COR-L47 (cell line): ENCODE measurements at regions not wholly inside any gene's neighbourhood (a gene's known extent, or its start where the extent isn't known, plus 50 kb on each side); places are given as distances from the start of the nearest gene placed in this dataset.

Source experiments
- DNase-seq: peaks from one replicate; lab custom pipeline; 2025; lab: John Stamatoyannopoulos, UW

DNA sequence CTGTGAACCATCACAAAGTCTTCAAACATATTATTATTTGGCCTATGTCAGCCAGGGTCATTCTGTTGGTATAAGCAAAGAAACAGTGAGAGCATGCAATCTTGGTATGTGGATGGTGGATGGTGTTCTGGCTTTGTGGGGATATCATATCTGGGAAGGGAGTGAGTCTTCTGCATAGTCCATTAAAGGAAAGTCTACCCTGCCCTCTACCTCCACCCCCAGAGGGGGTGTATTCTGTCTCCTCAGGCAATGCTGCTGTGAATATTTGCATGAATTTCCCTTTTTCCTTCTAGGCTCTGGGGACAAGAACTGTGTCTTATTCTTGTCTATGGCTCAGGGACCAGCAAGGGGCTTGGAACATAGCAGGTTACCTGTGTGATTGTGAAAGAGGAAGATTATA lies 495.8 kb downstream of the PDCD6IP start:
- no peak for DNase-seq

DNA sequence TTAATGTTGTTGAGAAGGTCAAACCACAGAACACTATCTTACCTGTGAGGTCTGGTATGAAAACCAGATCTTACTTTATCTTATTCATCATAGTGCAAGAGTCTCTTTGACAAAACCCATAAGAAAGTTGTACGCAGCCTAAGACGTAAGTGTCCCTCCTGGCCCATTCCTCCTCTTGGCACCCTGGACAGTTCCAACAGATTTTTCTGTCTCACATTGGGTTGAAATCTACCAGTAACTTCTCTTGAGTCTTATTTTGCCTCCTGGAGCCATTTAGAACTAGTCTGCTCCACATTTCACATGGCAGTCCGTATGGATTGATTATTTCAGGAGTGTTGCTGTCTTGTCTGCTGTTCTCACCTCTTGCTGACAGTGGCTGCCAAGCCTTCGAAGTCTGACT lies 498.4 kb downstream of the PDCD6IP start:
- no peak for DNase-seq

DNA sequence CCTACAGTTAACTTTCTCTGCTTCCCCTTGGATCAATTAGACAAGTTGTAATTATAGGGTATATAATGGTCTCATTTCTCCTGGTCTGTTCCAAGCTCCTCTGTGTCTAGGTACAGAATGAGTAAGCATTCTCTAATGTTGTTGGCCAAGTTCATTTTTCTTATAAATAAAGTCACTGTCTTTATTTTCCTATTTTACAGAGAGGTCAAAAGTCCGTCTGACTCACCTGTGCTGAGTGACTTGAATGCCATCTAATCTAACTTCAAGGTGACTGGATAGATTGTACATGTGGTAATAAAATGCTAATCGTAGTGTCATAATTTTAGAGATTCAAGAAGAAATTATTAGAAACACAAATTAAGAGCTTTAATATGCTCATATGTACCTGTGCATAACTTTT lies 500.2 kb downstream of the PDCD6IP start:
- DNase-seq: no peak

DNA sequence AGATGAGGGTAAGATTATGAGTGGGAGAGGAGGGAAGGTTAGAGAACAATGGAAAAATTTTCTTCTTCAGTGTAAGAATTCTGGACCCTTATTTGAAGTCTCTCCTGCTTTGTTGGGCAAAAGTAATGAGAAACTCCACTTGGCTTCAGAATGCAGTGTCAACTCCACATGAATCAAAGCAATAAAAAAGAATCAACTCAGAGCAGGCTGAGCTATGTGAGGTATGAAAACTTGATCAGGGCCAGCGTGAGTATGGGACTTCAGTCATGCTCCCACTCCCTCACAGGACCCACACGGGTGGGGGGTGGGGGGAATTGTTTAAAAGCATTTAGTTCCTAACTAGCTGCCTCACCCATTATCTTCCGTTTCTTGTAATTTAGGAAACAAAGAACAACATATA lies 502.2 kb downstream of the PDCD6IP start:
- no peak for DNase-seq

DNA sequence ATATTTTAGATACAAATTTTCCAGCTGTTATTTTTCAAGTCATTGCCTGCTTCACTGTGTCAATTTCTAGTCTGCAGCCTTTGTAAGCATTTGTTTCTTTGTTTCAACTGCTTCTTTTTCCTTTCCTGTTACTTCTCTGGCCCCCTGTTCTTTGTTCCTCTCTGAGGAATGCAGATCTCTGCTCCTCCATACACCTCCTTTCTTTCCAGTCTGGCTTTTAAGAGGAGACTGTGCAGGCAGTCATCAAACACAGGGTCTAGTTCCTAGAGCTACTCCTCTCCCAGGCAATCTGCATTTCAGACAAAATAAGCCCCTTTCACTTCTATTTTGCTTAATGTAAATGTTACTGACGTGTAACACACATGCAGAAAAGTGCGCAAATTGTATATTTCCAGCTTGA lies 502.9 kb downstream of the PDCD6IP start:
- no peak for DNase-seq

DNA sequence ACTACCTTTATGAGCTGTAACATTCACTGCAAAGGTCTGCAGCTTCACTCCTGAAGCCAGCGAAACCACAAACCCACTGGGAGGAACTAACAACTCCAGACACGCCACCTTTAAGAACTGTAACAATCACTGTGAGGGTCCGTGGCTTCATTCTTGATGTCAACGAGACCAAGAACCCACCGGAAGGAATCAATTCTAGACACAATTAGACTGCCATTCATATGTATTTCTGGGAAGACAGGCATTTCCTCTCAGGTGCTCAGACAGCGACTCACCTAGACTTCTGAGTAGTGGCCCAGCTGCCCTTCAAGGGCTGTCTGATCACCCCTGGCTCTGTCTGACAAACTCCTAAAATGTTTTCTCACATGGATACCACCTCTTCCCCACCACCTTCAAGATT lies 506.8 kb downstream of the PDCD6IP start:
- DNase-seq: no peak

DNA sequence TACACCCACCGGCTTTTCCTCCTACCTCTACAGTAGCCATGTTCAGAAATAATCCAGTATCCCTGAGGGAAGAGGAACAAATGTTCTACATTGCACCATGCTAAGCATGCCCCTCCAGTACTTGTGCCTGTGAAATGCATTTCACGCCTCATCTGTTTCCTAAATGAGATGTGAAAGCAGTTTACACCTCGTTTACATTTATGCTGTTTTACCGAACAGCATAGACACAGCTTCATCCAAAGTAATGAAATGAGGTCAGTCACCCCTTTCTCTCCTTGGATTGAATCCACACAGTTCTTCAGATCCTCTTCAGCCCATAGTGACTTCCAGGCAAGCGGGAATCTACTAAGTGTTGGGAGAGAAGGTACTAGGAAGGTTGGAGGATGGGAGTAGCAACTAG lies 514.3 kb downstream of the PDCD6IP start:
- DNase-seq: no peak

DNA sequence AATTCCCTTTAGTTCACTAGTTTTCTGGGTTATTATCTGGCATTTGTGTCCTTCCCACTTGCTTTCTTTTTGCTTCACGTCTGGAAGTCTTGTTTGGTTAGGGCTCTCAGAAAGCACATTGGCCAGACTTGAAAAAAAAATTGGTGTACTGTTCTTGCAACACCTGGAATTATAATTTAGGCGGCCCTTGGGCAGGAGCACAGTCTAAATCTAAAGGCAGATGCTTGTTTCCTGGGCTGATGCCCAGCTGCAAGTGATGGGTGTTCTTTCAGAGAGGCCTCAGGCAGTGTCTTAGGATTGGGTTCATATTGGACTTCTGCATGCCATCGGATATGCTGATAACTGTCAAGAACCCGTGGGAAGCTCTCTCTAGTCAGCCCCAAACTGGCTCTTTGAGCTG lies 521.5 kb downstream of the PDCD6IP start:
- DNase-seq: no peak

DNA sequence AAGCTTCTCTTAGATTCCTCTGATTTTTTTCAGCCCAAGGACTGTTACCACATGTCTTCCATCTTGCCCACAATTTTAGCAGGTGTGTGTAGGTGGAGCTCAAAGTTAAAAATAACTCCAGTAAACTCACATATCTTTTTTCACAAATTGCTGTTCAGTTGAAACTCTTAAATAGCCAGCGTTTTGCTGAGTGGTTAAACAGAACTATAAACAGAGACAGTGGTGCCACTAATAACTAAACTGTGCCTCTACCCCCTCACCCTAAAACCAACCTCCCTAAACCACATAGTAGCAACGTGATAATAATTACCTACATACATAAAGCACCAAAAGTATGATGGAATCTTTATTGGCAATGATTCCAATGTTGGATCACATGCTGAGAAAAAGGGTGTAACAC lies 525.1 kb downstream of the PDCD6IP start:
- no peak for DNase-seq

DNA sequence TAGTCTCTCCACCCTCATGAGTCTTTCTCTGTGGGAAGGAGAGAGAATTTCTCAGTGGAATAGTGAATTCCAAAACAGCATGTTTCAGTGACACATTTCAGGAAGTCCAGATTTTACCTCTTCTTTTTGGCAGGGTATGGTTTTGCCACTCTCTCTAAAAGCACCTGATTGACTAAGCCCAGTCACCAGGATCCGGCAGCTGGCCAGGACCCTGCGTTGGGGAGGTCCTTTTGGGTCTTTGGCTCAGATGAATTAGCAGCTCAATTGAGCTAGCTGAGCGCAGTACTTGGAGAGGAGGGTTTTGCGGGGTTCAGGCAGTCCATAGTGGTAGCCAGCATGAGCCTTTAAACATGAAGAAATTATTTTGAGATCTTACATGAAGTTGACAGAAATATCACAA lies 548.2 kb downstream of the PDCD6IP start:
- DNase-seq: no peak

DNA sequence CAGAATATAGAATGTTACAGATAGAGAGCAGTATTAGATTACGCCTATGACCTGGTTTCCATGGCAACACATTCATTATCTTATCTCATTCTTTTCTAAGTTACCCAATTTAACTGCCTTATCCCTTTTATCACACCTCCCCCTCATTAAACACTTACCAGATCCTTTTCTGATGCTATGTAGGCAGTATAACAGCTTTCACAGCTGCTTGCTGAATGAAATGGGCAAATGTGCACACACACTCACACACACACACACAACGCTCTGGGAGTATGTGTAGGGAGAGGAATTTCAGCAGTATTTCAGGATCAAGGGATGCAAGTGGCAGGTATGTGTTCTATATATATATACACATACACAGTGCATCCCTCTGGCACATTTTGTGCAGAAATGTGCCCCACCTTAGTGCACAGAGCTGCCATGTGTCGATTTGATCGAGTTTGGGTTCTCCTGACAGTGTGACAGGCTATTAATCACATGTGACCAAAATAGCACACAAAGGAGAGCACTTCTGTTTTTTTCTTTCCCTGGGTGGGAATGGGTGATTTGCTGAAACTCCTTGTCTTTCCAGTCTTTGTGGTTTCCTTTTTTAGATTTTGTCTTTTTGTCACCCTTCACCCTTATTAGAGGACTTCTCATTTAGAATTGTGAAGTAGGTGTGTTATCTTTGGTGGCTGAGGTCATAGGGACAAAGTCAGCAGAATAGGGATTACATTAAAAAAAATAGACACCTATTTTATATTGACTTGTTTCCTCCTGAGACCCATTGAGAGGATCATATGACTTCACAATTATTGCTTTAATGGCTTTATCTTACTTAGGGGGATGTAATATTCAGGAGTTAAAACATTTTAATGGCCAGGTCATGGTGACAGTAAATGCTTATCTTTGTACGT lies 553.7 kb downstream of the PDCD6IP start:
- no peak for DNase-seq

DNA sequence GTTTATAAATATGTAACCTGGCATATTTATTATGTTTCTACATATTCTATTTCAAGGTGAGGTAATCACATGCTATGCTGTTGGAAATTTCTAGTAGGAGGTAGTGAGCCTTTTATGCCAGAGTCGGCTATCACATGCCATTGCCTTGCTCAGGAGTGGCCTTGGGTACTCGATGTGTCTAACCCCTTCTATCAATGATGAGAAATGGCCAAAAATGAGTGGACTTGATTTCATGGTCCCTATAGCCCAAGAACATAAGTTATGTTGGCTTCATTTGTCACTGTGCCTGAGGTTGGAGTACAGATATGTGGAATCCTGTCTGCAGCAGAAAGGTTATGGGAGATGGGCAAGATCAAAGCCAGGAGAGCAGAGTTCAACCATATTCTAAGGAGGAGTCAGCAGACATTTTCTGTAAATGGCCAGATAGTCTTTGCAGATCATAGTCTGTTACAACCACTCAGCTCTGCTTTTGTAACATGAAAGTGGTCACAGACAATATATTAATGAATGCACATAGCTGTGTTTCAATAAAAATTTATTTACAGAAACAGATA lies 554.4 kb downstream of the PDCD6IP start:
- no peak for DNase-seq

DNA sequence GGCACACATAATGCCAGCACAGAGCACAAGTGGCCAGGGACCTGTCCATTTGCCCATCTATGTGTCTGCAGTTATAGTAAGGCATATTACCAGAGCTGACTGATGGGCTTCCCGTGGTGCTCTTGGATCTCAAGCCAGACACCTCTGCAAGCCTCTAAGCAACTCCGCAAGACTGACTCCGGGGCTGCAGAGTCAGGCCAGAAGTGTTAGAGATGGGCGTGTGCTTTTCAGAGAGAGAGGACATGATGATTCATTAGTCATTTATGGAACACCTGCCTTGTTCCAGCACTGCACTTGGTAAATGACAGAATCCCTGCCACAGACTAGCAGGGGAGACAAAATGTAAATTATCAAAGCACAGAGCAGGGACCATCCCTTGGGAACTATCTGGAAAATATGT lies 559.0 kb downstream of the PDCD6IP start:
- no peak for DNase-seq

DNA sequence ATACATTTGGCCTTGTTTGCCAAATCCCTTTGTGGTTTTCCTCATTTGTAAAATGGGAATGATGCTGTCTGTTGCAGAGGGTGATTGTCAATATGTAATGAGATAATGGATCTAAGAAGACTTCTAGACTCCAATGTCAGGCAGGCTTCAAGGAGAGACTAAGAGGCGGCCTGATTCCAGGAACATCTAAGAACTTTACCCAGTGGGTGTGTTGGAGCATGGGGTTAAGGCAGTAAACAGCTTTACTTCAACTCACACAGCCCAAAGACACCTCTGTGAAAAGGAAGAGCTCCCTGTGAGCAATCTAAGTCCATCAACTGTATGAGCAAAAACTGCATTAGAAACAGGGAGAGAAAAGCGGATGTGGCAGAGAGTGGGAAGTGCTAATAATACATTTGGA lies 560.6 kb downstream of the PDCD6IP start:
- DNase-seq: no peak

DNA sequence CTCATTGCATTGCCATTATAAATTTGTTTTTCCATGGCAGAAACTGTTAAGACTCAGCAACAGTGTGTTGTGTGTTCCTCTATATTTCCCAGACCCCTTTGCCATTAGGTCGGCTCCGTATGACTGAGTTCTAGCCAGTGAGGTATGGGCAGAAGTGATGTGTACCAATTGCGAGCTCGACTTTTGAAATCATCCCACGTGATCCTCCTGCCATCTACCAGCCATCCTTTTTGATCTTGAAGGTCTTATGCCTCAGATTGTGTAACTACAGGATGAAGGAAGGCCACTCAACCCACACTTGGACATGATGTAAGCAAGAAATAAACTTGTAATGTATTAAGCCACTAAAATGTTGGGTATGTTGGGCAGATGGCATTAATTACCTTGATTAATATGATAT lies 562.3 kb downstream of the PDCD6IP start:
- no peak for DNase-seq

DNA sequence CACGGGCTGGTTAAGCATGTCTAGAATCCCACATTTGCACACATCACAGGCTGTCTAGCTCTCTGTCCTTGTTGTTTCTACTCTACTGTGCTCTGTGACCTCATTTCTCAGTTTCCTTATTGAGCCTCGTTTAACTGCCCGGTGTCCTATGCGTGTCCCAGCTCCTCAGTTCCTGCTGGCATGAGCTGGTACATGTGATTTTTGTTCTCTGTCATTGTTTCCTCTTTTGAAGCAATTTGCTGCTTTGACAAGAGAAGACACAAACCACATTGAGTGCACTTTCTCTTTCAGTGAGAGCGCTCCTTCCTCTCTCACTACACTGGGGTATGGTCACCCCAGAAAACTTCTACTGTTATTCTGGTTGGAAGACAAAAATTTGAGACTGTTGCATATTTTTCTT lies 563.5 kb downstream of the PDCD6IP start:
- DNase-seq: no peak

DNA sequence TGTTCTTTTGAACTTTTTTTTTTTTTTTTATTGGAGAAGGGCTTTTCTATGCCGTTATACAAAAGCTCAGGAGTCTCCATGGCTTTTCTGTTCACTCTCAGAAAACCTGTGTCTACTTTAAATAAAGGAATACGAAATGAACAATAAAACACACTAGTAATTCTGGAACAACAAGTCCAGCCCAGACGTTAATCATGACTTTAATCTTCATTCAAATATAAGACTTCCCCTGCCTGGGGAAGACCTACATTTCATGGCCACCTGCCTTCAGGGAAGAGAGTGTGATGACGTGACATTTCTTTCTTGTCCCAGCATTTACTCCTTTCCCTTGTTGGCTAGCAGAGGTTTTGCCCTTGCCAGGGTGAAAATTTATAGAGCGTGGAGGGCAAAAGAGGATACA lies 564.5 kb downstream of the PDCD6IP start:
- no peak for DNase-seq

DNA sequence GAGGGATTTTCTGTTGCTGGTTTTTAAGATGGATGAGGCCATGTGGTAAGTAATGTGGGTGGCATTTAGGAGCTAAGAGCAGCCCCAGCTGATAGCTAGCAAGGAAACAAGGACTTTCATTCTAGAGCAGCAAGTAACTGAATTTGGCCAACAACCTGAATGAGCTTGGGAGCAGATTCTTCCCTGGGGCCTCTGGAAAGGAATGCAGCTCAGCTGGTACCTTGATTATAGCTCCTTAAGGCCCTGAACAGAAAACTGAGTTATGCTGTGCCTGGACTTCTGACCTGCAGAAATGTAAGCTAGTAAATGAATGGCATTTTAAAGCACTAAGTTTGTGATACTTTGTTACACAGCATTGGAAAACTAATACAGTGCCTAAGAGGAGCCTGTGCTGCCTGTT lies 565.5 kb downstream of the PDCD6IP start:
- DNase-seq: no peak

DNA sequence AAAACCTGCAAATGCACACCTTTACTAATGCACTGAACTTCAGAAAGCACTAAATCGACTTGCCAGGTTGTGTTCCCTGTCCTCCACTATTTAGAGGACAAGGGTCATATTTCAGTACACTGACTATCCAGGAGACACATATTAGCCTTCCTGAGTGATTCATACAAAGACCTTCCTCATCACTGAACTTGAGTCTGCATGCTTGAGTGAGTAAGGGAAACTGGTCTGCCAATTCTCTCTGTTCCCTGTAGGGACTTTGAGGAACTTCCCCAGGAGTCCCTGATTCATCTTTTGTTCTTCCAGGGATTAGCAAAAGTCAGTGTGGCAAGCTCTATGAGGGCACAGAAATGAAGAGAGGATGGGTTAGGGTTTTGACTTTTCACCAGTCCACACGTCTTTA lies 565.9 kb downstream of the PDCD6IP start:
- no peak for DNase-seq

DNA sequence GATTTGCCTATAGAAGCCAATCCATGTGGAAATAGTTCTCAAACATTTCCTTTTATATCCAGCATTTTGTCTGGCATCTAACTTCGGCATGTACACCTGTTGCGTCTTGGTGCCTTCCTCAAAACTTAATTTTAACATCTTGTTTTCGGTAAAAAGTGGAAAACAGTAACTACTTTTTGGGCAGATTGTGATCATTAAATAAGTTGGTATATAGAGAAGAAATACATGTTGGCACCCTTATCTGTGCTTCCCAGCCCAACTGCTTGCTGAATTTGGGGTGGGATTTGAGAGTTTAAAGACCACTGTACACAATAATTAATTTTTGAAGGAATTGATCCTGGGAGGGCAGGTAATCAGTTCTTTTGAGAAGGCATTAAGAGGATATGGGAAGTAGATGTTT lies 566.8 kb downstream of the PDCD6IP start:
- no peak for DNase-seq

DNA sequence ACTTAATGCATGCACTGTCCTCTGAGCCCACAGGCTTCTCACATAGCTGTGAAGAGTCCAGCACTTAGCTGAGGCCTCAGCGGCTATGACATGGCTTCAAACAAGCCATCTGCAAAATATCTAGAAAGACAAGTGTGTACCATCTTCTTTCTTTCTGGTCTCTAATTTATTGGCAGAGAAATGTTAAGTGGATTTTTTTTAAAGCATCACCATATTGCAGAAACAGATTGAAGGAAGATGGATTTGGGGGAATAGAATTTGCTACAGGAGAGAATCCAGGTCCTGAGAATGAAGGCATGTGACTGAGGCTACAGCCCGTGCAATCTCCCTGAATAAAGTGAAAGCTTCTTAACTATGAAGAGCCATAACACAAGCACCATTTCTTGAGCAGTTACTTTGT lies 567.3 kb downstream of the PDCD6IP start:
- no peak for DNase-seq

DNA sequence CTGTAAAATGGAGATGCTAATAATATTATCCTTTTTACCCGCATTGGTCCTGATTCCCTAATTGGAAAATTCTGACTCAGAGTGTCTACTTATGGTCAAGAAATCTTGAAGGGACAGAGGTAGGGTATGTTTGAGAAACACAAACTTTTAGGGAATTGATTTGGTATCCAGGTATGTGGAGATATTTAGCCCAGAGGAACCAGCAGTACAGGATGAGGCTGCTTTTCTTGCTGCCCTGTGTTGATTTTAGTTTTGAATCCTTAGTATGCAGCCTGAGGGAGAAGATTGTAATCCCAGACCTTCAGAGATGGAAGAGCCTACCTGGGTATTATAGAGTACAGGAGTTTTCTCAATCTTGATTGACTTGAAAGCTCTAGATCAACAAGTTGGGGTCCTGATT lies 569.1 kb downstream of the PDCD6IP start:
- DNase-seq: no peak

DNA sequence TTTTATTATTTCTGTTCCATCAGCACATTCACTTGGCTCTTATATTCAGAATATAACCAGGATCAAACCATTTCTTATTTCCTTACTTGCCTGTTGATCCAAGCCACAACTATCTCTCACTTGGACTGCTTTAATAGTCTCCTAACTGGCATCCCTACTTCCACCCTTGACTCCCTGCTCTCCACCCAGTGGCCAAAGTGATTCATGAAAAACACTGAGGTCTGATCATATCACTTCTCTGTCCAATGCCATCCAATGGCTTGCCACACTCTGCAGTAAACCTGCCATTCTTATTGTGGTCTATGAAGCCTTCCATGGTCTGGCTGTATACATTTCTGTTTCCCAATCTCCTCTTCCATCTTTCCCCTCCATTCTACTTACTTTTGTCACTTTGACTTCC lies 576.1 kb downstream of the PDCD6IP start:
- DNase-seq: no peak

DNA sequence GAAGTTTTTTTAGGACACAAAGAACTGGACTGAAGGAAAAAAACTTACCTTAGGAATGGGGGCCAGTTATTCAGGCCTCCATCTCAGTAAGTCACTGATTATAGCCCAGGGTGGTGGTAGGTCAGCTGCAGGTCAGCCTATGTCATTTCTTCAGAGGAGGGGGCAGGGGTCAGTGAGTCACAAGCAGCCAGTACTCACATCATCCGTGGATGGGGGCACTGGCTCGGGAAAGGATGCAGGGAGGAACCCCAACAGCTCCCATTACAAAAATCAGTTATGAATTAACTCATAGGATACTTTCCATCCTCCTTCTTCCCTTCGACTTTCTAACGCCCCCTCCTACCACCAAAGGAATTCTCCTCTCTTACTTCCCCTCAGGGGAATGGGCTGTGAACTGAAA lies 578.3 kb downstream of the PDCD6IP start:
- no peak for DNase-seq
